GM18517 (cell line): ENCODE measurements at regions not wholly inside any gene's neighbourhood (a gene's known extent, or its start where the extent isn't known, plus 50 kb on each side); places are given as distances from the start of the nearest gene placed in this dataset.
"Not testable (repeated sequence)": the region's sequence is repeated elsewhere in the genome, so short reads cannot be mapped to it uniquely, and the experiment has no call there.

Experiments
- ATAC-seq: cut with Tn5 transposase; IDR thresholded peaks from one replicate; pipeline ENCODE4 v1.9.1; 2021; ENCODE audit warnings: mild to moderate bottlenecking, moderate library complexity; ENCODE audit not compliant: unreplicated experiment

DNA sequence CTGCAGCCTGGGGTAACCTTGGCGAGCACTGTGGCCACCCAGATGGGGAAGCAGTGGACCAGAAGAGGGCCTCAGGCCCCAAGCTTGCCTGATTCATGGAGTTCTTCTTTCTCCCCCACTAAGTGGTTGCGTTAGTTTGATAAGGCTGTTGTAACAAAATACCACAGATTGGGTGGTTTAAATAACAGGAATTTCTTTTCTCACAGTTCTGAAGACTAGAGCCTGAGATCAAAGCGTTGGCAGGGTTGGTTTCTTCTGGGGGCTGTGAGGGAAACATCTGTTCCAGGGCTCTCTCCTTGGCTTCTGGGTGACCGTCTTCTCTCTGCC, 105.7 kb upstream of the GATB start:
- no peak for ATAC-seq

DNA sequence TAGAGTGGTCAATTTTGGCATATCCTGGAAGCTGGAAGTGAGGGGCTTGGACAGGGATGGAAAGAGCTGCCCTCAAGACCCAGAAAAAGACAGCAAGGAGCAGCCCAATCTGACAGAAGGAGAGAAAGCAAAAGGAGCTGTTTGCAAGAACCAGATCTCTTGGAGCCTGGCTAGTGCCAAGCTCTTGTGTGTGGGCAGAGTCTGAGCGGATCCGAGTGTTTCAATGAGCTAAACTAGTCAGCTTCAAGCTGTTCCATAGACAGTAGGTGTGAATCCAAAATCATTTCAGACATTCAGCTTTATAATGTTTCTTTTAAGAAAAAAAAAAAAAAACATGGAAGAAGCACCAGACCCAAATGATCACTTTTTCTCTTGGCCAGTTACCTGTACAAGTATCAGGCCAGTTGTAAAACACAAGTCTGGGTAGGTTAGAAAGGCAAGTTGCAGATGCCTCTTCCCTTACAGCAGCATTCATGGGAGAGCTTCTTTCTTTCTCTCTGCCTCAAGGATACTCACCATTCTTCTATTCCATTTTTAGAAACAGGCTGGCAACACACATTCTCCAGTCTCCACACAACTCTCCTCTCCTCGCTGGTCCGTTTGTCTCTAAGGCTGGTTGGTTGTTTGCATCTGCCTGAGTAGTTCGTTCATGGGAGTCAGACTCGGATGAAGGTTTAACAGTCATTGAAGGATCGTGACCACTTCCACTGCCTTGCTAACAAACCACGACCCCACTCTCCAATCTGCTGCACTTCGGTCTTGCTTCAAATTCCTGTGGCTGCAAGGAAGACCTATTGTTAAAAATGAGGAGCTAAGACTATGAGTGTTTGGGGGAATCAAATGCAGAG, 105.2 kb upstream of the GATB start:
- no peak for ATAC-seq

DNA sequence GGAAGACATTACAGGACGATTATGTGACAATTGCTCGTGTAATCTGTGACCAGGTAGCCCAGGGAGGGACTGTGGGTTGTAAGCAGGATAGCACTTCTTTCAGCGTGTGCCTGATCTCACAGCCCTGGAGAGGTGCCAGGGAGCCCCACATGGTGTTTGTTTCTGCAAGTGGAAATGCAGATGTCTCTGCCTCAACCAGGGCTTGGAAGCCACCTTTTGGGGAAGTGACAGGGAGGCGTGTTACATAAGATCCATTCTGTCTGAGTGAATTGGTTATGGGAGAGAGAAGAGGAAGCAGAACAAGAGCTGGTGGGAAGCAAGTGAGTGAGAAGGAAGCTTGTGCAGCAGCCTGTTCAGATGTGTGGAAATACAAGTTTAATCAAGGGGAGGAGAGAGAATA, 104.5 kb upstream of the GATB start:
- no peak for ATAC-seq

DNA sequence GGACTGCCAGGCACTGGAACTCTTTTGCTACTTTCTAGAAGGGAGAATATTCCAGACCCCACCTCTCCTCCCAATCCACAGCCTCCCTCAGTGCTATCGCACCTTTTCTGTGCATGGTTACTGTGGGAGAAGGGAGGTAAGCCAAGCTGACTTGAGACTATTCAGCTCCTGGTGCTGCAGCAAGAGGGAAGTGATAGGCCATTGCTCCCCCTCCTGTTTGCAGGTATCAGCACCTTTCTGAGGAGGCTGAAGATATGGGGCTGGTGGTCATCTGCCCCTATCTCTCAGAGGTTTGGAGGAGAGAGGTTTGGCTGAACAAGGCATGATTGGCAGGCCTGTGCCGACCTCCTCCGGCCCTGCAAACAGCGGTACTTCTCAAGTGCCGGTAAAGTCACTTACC, 103.3 kb upstream of the GATB start:
- ATAC-seq = no peak

DNA sequence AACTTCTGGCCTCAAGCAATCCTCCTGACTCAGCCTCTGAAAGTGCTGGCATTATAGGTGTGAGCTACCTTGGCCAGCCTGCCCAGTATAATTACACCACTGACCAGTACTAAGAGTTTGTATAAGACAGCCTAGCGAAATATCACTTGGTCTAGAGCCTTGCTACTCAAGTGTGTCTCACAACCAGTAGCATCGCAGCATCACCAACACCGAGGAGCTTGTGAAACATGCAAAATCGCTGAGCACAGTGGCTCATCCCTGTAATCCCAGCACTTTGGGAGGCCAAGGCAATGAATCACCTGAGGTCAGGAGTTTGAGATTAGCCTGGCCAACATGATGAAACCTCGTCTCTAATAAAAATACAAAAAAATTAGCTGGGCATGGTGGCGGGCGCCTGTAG, 102.0 kb upstream of the GATB start:
- no peak for ATAC-seq

DNA sequence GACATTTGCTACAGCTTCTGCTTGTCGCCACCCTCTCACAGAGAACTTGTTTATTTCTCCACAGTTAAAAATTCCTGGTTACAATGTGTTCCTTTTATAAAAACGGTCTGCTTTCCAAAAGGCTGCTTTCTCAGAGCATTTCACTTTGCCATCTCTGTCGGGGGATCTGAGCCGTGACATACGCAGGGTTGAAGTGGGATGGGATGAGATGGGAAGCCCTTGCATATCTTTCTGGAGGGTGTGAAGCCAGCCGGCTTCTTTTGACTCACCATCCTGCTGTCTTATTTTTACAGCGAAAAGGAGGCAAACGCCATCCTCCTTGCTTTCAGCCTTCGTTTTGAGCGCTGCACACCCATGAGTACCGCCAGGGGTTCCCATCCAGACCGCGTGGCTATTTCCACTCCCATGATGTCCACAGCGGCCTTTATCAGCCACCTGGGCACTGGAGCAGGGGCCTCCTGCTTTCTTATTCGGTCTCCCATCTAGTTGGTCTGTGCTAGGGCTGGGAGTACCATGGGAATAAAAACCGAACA, 99.8 kb upstream of the GATB start:
- no peak for ATAC-seq

DNA sequence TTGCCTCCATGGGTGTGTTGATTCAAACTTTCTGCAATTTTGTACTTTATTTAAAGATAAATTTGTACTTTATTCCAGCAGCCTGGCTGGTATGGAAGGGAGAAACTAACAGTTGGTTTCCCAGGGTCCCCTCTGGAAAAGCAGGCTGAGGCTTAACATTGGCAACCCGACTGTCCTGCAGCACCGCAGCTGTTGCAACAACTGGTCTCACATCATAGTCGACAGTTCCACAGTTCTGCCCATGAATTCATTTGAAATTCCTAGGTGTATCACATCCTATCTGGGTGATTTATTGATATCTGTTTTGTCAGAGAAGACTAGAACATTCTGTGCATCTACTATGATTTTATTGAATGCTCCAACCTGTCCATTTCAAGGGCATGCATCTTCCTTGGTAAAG, 98.8 kb upstream of the GATB start:
- ATAC-seq = no peak

DNA sequence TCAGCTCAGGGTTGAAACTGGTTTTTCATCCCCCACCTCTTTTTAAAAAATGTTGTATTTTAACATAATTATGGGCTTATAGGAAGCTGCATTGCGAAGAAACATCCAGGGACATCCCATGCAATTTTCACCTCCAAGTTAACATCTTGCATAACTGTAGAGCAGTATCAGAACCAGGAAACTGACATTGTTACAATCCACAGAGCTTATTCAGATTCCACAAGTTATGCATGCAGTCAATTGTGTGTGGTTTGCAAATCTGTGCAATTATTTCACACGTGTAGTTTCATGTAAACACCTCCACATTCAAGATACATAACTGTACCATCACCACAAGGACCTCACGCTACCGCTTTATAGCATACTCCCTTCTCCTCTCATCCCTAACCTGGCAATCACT, 97.5 kb upstream of the GATB start:
- ATAC-seq = no peak

DNA sequence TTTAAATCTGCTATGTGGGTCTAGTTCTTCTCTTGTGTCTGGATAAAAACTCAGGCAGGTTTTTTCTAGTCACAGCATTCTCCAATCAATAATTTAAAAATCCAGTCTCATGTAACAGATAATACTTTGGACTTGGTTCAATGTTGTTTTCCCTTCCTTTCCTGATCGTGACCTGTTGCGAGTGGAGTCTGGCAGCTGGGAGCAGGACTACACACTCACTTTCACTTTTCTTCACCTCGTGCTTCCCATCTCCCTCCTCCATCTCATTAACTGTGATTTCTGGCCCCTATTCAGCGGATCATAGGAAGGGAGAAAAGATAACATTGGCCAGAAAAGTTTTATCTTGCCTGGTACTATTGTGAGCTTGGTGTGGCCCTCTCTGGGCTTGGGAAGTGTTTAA, 96.6 kb upstream of the GATB start:
- no peak for ATAC-seq

DNA sequence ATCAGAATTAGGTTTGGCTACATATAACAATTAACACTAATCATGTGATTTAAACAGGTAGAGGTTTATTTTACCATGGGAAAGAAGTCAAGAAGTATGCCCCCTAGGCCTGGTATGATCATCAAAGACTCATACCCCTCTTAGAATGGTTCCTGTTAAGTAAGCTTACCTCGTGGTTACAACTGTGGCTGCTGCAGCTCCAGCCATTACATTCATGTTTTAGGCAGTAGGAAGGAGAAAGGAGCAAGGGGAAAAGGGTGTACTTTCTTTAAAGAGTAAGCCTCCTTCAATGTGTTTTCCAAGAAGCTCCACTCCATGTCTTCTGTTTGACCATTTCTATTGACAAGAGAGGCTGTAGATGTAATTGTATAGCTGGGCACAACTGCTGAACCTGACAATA, 94.9 kb upstream of the GATB start:
- no peak for ATAC-seq

DNA sequence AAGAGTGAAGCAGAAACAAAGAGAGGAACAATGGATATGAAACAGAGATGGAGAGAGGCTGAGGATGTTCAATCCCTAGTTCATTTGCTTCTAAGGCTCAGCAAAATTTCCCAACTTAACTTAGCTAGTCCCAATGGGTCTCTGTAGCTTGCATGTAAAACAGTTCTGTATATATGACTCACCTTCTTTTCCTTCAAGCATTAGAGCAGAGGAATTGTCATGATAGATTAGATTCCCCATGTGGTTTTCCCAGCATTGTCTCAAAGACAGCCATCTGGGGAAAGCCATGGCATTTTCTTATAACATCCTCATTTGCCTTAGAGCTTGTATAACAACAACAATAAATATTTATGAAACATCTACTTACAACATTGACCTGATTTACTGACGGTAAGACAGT, 93.9 kb upstream of the GATB start:
- ATAC-seq = no peak

DNA sequence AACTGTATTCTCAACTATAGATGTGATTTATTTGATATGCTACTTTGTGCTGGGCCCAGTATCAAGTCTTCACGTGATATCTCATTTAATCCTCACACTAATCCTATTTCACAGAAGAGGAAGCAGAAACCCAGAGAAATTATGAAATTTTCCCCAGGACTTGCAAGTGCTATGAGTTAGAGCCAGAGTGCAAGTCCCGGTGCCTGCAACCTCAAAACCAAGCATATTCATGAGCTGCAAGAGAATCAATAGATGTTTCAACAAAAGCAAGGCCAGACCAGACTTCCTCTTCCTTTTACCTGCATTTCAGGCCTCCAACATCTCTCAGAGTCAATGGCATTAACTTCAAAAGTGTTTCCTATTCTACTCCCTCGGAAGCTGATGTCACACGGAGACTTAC, 92.2 kb upstream of the GATB start:
- ATAC-seq = no peak

DNA sequence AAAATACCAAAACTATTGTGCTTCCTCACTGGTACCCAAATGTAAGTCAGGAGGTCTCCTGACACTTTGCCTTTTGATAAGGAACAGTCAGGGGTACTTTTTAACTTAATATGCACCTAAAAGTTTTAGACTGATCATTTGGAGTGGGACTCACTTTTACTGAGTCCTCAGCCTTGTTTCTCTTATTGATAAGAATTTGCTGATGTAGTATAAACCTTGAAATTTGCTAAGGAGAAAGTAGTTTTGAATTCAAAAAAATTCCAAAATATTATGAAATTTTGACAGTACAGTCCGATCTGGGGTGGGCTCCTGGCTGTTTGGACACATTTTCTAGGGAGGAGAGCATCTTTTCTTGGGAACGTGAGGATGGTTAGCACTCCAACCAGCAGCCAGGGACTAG, 91.4 kb upstream of the GATB start:
- no peak for ATAC-seq

DNA sequence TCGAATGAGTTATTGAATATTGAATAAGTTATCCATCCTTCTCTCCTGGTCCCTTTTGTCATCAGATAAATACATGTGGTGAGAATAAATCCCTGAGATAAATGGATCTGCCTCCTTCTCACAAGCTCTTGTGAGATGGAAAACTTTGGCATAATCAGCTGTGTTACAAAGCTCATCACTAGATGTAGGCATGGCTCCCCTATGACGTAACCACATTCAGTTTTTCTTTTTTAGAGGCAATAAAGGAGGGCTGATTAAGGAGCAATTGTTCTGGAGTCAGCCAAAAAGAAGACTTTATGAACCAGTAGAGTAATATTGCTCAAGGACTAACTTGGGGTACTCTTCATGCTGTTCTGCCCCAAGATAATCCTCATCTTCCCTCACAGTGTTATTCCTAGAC, 90.5 kb upstream of the GATB start:
- ATAC-seq = no peak

DNA sequence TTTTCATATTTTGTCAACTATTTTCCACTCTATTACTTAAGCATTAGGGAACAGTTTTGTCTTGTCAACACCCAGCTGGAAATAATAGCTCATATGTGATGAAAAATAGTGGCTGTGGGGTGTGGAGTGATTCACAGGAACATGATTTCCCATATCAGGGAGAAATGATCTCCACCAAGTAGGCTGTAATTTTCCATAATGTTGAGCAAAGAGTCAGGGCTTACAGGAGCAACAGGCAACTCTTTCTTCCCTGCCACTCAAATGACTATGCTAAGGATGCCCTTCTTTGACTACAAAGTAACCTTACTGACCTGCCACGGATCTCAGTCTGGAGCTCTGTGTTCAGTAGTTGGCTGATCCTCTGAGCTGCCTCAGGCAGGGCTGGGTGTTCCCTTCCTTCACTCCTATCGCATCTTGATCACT, 90.0 kb upstream of the GATB start:
- no peak for ATAC-seq

DNA sequence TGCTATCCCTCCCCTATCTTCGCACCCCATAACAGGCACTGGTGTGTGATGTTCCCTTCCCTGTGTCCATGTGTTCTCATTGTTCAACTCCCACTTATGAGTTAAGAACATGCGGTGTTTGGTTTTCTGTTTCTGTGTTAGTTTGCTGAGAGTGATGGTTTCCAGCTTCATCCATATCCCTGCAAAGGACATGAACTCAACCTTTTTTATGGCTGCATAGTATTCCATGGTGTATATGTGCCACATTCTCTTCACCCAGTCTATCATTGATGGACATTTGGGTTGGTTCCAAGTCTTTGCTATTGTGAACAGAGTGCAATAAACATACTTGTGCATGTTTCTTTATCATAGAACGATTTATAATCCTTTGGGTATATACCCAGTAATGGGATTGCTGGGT, 84.7 kb upstream of the GATB start:
- ATAC-seq = not testable (repeated sequence)

DNA sequence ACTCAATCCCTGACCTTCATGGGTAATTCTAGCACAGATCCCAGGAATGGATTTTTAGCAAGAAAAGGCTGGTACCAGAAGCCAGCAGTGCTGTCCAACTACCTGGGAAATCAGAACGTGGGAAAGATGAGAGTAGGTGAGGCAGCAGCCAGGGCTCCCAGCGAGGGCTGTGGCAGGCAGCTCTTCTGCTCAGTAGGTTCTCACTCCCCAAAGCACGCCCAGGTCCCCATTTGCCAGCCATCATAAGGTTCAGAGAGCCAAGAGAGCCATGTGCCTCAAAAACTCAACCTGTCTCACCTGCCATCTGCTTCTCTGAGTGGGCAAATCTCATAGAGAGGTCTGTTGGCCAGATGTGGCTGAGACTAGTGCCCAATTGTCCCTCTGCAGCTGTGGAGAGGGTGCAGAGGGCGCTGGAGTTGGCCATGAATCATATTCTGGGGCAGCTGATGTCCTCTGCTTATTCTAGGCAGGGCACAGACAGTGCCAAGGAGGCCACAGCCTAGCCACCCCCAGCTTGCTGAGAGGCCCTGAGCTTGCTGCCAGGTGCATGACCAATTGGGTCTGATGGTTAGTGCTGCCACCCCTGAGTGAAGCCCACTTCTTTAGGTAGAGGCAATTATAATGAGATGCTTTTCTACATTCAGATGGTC, 81.7 kb upstream of the GATB start:
- no peak for ATAC-seq

DNA sequence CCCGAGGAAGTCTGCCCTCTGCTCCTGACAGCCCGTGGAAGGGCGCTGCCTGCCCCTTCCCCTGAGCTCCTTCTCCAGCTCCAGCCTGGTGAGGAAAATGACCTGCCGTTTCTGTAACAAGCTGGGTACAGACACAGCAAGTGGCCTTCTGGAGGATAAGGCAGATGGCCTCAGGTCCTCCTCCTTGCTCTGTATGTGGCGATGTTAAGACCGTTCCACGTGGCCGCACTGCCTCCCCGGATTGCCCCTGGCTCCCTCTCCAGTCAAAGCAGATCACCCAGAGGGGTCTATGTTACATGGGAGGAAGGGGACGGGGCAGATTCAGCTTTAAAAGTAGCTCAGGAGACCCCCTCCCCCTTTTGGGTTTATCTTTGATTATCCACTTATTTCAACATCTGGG, 80.3 kb upstream of the GATB start:
- ATAC-seq = no peak

DNA sequence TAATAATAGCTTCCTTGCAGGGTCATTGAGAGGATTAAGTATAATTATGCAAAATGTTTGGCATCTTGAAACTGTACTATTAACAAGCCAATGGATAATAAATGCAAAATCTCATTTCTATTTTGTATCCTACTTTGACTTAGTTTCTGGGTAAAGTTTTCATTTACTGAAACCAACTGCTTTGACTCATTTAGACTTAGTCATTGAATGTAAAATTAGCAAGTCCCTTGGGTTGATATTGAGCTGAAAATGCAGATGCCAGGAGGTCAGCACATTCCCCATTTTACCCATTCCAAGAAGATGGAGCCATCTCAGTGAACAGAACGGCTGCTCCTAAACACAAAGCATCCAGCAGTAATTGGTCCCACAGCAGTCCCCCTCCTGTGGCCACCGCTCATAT, 74.7 kb upstream of the GATB start:
- no peak for ATAC-seq

DNA sequence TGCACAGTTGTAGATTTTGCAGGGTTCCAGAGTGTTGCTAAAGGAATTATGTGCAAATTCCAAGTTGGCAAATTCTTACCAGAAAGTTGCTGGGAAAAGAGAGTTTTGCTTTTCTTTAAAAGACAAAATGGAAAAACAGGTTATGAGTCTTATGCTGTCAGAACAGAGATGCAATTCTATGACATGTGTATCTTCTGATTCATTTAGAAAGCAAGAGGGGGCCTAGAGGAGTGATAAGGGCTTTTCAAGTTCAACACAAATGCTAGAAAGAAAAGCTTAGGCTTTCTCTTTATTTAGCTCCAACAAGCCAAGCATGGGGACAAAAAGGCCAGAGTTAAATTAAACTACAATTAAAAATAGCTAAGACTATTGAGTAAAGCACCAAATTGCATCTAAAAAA, 72.4 kb upstream of the GATB start:
- ATAC-seq = no peak

DNA sequence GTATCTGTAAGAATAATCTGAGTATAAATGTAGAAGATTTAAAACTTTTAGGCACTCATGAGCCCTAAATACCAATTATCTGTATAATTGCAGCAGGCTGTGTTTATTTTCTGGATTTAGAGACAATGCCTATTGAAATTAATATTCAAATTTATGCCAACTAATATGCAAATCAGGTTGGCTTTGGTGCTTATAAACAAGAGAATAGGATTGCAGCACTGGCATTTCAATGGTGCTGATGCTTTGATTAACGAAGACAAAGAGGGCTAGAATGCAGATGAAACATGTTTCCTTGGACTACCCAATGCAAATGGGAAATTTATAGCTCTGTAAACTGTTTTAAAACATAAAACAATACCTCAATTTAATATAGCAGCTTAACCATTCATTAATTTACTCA, 70.7 kb upstream of the GATB start:
- no peak for ATAC-seq

DNA sequence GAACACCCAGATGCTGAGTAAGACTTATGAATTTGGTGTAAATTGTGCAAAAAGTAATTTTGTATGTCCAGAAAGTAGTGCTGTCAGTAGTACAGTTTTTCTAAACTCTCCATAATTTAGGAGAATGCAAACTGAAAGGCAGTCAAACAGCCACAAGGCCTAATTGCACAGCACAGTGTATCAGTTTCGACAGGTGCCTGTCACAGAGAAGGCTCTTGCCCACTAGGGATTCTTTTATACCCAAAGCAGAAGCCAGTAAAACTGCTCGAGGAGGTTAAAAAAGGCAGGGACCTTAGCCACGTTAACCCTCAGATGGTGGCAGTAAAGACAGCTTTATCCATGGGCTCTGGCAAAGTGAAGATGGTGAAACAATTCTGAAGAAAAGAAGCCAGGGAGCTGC, 69.4 kb upstream of the GATB start:
- ATAC-seq = no peak

DNA sequence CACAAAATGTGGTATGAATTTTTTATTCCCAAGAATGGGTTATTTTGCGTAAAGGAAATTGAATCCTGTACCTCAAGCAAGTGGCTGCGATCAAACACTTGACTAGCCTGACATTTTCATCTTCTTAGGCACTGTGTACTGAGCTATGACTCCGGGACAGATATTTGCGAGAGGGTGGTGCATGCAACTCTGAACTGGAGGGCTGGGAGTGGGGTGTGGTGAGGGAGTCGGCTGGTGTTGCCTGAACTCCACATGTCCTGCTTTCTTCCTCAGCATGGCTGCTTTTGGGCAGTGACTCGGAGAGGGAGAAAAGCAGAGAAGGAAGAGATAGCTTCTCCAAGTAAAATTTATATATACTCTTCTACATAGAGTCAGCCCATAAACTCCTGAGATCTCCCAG, 68.5 kb upstream of the GATB start:
- ATAC-seq = no peak
